ENCODE measurements at regions not wholly inside any gene's neighbourhood (a gene's known extent, or its start where the extent isn't known, plus 50 kb on each side); places are given as distances from the start of the nearest gene placed in this dataset.

DNA sequence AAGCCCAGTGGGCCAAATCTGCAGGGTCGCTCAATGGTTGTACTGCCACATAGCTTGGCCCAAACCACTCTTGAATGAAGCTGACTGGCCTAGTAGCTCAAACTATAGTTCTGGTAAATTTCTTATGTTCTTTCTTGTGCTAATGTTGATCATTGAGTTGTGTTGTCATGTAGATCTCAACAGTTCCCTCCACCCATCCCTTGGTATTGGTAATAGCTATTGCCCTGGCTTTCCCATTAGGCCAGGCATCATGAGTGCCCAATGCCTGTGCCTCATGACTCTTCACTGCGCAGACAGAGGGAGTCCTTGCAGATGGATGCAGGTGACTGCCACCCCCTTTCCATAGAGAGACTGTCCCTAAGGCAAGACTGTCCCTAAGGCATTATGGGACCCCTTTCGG, 988.4 kb downstream of the KCNMA1 start:
- DNase-seq (ENCODE audit: insufficient read length) (no peak), FAIRE-seq (no peak)
- TF ChIP-seq TAF1 (IDR thresholded peaks at IDR 0.05; ENCODE audit: borderline replicate concordance, low read depth, low read length) (no peak), POLR2A (IDR thresholded peaks at IDR 0.05; ENCODE audit: low read depth, low read length) (no peak), POLR2AphosphoS5 (IDR thresholded peaks at IDR 0.05; ENCODE audit: low read depth, low read length) (no peak)

DNA sequence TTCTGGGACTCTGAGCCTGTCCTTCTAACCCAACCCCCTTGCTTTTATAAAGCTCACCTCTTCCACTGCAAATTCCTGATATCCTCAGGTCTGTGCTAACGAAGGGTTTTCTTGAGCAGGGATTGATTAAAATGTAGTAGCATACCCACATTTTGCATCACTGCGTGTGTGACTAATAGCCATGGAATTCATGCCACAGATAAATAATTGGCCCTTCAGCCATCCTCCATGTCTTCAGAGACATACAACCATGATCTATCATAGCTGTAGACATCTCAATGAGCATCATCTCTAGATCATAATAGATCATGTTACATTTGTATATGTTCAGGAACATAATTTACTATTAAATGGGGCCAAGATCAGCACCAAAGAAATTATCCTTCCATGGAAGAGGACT, 990.3 kb downstream of the KCNMA1 start:
- FAIRE-seq (no peak), DNase-seq (ENCODE audit: insufficient read length) (no peak)
- no peak for TF ChIP-seq TAF1 (IDR thresholded peaks at IDR 0.05; ENCODE audit: borderline replicate concordance, low read depth, low read length)
- TF ChIP-seq POLR2A (IDR thresholded peaks at IDR 0.05; ENCODE audit: low read depth, low read length) = no peak
- TF ChIP-seq POLR2AphosphoS5 (IDR thresholded peaks at IDR 0.05; ENCODE audit: low read depth, low read length) = no peak

DNA sequence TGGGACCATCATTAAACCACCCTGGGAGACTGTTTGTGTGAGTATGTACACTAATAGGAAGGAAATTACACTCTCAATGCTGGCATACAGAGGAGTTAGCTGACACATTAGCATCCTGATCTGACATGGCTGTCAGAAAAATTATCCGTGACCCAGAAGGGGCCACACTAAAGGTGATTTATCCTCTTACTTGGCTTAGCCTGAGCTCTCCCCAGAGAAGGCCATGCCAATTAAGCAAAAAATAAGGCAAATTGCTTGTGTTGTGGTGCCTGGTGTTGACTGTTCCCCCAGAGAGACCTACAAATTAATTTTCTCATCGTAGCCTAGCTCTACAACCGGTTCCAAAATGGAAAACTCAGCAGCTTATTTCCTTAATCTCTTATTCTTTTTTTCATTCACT, 992.3 kb downstream of the KCNMA1 start:
- FAIRE-seq (no peak), DNase-seq (ENCODE audit: insufficient read length) (no peak)
- TF ChIP-seq POLR2A (IDR thresholded peaks at IDR 0.05; ENCODE audit: low read depth, low read length) = no peak
- TF ChIP-seq POLR2AphosphoS5 (IDR thresholded peaks at IDR 0.05; ENCODE audit: low read depth, low read length) = no peak
- no peak for TF ChIP-seq TAF1 (IDR thresholded peaks at IDR 0.05; ENCODE audit: borderline replicate concordance, low read depth, low read length)

DNA sequence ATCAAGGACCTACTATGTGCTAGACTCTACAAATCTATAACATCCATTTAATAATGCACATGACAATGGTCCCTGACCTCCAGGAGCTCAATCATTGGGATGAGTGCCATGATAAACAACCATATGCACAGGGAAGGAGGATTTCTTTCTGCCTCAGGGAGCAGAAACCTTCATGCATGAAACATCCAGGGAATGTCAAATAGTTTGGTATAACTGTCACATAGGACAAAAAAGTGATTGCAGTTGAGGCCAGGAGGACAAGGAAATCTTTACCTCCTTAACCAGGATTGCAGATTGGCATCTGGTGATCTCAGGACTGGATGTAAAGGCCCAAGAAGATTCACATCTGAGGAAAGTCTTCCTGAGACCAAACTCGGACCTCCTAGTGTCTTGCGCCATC, 993.1 kb downstream of the KCNMA1 start:
- DNase-seq (ENCODE audit: insufficient read length) (no peak), FAIRE-seq (no peak)
- TF ChIP-seq TAF1 (IDR thresholded peaks at IDR 0.05; ENCODE audit: borderline replicate concordance, low read depth, low read length) (no peak), POLR2AphosphoS5 (IDR thresholded peaks at IDR 0.05; ENCODE audit: low read depth, low read length) (no peak), POLR2A (IDR thresholded peaks at IDR 0.05; ENCODE audit: low read depth, low read length) (no peak)

DNA sequence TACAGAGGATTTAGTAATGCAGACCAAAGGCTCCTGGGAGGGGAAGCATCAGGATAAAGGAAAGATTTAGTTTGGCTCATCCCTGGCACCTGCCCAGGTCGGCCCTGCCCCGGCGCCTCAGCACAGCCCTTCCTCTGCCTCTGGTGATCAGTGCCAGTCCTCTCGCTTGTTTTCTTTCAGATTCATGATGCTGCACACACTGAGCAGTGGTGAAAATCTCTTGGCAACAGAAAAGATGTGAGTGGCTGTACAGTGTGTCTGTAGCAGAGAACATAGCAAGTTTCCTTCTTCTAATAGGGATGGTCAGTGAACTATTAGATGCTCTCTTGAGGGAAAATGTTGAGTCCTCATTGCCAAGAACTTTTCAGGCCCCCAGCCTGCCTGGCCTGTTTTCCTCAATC, 994.1 kb downstream of the KCNMA1 start:
- FAIRE-seq (no peak), DNase-seq (ENCODE audit: insufficient read length) (no peak)
- no peak for TF ChIP-seq POLR2A (IDR thresholded peaks at IDR 0.05; ENCODE audit: low read depth, low read length)
- no peak for TF ChIP-seq TAF1 (IDR thresholded peaks at IDR 0.05; ENCODE audit: borderline replicate concordance, low read depth, low read length)
- no peak for TF ChIP-seq POLR2AphosphoS5 (IDR thresholded peaks at IDR 0.05; ENCODE audit: low read depth, low read length)

DNA sequence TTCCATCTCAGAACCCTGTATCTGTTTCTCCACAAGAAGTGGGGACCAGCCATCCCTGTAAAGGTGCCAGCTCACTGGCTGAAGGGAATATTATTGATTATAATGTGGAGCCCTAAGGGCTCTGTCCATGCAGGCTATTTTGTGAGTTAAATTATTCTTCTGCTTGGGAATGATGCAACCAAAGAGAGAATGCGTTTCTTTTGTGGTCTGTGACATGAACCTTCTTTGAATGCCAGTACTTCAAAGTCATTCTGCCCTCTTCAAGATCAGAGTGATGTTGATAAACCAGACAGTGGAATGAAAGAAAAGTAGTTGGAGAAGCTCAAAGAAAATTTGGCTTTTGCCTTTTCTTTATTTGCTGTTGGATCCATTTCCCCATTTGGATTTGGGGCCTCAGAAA, 995.2 kb downstream of the KCNMA1 start:
- TF ChIP-seq TAF1 (IDR thresholded peaks at IDR 0.05; ENCODE audit: borderline replicate concordance, low read depth, low read length) (no peak), POLR2AphosphoS5 (IDR thresholded peaks at IDR 0.05; ENCODE audit: low read depth, low read length) (no peak), POLR2A (IDR thresholded peaks at IDR 0.05; ENCODE audit: low read depth, low read length) (no peak)
- no peak for FAIRE-seq
- no peak for DNase-seq (ENCODE audit: insufficient read length)

DNA sequence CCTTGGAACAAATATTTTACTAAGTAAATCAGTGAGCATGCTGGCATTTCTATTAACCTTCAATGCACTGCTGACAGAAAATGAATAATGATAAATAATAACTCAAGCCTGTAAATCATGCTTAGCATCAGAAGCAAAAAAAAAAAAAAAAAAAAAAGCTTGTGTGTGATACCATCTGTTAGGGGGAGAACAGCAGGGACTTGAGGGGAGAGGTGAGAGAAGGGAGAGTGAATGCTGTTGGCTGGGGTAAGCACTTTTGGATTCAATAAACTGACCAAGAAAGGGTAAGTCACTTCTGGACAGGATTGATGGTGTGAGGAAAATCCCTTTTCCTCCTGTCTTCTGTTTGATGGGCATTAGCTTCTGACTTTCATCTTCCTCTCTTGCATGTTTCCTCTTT, 996.4 kb downstream of the KCNMA1 start:
- TF ChIP-seq TAF1 (IDR thresholded peaks at IDR 0.05; ENCODE audit: borderline replicate concordance, low read depth, low read length) (no peak), POLR2AphosphoS5 (IDR thresholded peaks at IDR 0.05; ENCODE audit: low read depth, low read length) (no peak), POLR2A (IDR thresholded peaks at IDR 0.05; ENCODE audit: low read depth, low read length) (no peak)
- no peak for FAIRE-seq
- no peak for DNase-seq (ENCODE audit: insufficient read length)

DNA sequence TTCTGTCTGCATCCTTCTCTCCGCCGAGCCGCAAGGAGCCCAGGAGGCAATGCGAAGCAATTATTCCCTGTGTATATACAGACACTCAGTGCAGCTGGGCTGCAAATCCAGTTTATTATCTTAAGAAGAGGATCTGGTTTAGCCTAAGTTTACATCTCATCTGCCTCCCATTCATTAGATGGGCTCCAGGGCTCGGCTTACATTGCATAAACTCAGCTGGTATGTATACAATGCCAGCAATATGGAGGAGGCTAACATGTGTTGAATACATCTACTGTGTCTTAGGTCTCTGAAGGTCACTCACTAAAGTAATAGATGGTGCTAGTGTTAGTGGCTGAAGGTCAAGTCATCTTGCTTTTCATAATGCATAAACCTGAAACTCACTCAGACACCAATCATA, 996.8 kb downstream of the KCNMA1 start:
- FAIRE-seq = no peak
- no peak for TF ChIP-seq POLR2A (IDR thresholded peaks at IDR 0.05; ENCODE audit: low read depth, low read length)
- no peak for TF ChIP-seq POLR2AphosphoS5 (IDR thresholded peaks at IDR 0.05; ENCODE audit: low read depth, low read length)
- no peak for TF ChIP-seq TAF1 (IDR thresholded peaks at IDR 0.05; ENCODE audit: borderline replicate concordance, low read depth, low read length)
- DNase-seq (ENCODE audit: insufficient read length) = no peak

DNA sequence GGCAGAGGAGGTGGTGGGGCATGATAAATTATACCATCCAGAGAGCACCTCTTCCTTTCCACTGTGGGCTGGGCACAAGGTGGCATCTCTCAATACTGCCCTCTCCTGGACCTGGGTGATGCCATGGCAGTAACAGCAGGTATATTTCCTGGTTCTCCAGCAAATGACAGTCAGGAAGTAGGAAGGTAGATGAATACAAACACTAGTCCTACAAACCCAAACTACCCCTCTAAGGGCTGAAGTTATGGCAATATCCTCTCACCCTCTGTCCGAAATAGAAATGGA, 1004.9 kb downstream of the KCNMA1 start:
- DNase-seq (ENCODE audit: insufficient read length) (no peak), FAIRE-seq (no peak)
- TF ChIP-seq POLR2AphosphoS5 (IDR thresholded peaks at IDR 0.05; ENCODE audit: low read depth, low read length) = no peak
- no peak for TF ChIP-seq POLR2A (IDR thresholded peaks at IDR 0.05; ENCODE audit: low read depth, low read length)
- TF ChIP-seq TAF1 (IDR thresholded peaks at IDR 0.05; ENCODE audit: borderline replicate concordance, low read depth, low read length) = no peak

DNA sequence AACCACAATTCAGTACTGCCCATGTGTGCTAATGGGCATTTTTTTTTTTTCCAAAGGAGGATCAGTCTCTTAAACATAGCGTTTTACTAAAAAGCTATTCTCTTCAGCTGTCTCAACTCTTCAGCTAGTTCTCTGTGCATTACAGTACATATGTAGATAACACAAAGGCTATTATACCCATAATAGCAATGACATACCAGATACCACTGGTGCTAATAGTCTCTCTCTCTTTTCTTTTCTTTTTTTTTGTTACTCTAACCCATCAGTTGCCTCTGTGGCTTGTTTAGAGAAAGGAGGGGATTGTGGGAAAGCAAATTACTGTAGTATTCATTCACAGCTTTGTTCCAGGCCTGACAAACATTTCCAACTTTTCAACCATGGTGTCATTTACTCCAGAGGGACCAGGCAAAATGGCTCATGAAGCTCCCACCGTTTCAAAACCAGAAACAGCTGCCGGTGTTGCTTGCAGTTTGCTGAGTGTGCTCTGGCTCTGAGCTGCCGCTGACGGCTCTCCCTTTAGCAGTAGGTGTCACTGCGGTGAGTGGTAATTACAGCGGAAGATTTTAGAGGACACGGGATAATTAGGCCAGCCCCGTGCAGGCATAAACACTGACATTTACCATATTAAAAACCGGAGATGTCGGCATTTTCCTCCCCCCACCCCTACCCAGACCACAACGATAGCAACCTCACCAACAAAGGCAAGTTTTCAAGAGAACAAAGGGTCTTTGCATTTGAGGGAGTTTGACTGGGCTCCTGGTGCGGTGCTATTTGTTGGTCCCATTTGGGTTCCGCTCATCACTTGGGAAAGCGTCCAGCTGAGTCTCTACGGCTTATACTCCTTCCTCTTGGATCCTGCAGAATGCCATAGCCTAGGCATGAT, 1005.5 kb downstream of the KCNMA1 start:
- FAIRE-seq = no peak
- DNase-seq (ENCODE audit: insufficient read length) = no peak
- TF ChIP-seq POLR2AphosphoS5 (IDR thresholded peaks at IDR 0.05; ENCODE audit: low read depth, low read length) (no peak), TAF1 (IDR thresholded peaks at IDR 0.05; ENCODE audit: borderline replicate concordance, low read depth, low read length) (no peak), POLR2A (IDR thresholded peaks at IDR 0.05; ENCODE audit: low read depth, low read length) (no peak)

DNA sequence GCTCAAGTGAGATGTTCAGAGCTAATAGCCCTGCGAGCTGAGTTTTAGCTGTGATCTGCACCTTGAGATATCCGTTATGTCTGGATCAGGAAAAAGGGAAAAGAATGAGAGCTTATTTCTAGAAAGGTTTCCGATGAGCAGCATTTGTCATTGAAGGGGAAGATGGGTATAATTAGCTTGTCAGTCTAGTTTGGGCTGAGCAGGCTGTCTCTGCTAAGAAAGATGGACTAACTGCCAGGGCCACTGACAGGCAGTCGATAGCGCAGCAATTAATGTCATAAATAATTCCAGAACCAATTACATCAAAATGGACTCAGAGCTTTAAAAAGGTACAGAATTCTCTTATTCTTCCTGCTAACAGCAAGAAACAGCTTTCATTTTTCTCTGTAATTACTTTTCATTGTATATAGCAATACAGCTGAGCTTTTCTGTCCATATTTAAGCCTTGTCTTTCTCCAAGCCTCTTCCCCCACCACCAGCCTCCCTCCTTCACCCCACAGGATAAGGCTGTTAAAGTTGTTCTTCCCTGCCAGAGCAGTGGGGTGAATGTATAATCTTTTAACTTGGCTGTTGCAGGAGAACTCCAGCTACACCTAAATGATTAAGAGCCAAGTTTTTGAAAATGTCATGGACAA, 1006.5 kb downstream of the KCNMA1 start:
- no peak for DNase-seq (ENCODE audit: insufficient read length)
- no peak for FAIRE-seq
- TF ChIP-seq POLR2A (IDR thresholded peaks at IDR 0.05; ENCODE audit: low read depth, low read length) (no peak), POLR2AphosphoS5 (IDR thresholded peaks at IDR 0.05; ENCODE audit: low read depth, low read length) (no peak), TAF1 (IDR thresholded peaks at IDR 0.05; ENCODE audit: borderline replicate concordance, low read depth, low read length) (no peak)

DNA sequence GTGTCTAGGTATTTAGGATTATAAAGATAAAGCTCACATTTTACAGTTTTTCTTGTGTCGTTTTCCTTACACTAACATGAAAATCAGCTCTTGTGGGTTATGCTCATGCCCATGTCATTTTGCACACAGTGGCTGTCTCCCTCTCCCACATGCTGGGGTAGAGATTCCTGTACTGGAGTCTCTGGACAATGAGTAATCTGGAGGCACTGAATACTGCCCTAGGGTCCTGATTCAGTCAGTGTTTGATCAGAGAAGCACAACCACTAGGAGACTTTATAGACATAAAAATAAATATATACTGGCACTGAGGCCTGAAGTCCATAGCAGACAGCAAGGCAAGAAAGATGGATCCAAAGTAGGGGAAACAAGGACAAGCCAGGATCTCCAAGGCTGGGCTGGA, 1008.8 kb downstream of the KCNMA1 start:
- TF ChIP-seq POLR2AphosphoS5 (IDR thresholded peaks at IDR 0.05; ENCODE audit: low read depth, low read length) (no peak), POLR2A (IDR thresholded peaks at IDR 0.05; ENCODE audit: low read depth, low read length) (no peak), TAF1 (IDR thresholded peaks at IDR 0.05; ENCODE audit: borderline replicate concordance, low read depth, low read length) (no peak)
- no peak for FAIRE-seq
- DNase-seq (ENCODE audit: insufficient read length) = no peak
